ENCODE measurements at regions not wholly inside any gene's neighbourhood (a gene's known extent, or its start where the extent isn't known, plus 50 kb on each side); places are given as distances from the start of the nearest gene placed in this dataset.

DNA sequence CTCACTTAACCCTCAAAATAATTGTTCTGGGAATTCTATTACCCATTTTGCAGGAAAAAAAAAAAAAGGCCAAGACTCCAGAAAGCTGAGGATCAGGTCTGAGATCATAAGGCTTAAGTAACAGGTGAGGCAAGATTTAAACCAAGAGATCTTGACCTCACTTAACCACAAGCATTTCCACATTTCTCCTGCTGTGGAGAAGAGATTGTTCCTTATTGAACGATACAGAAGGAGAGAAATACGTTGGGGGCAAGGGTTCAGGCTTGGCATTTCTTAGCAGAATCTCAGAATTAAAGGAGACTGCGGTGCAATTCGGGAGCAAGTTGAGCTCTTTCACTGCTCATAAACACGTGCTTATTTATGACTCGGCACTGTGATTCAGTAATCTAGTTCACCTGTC is 885.3 kb upstream of the TMEM132C start:
- TF ChIP-seq, protein P1, sequence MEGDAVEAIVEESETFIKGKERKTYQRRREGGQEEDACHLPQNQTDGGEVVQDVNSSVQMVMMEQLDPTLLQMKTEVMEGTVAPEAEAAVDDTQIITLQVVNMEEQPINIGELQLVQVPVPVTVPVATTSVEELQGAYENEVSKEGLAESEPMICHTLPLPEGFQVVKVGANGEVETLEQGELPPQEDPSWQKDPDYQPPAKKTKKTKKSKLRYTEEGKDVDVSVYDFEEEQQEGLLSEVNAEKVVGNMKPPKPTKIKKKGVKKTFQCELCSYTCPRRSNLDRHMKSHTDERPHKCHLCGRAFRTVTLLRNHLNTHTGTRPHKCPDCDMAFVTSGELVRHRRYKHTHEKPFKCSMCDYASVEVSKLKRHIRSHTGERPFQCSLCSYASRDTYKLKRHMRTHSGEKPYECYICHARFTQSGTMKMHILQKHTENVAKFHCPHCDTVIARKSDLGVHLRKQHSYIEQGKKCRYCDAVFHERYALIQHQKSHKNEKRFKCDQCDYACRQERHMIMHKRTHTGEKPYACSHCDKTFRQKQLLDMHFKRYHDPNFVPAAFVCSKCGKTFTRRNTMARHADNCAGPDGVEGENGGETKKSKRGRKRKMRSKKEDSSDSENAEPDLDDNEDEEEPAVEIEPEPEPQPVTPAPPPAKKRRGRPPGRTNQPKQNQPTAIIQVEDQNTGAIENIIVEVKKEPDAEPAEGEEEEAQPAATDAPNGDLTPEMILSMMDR (IDR thresholded peaks at IDR 0.05) = no peak
- TF ChIP-seq EZH2phosphoT487 (IDR thresholded peaks at IDR 0.05) (no peak), EZH2 (IDR thresholded peaks at IDR 0.05) (no peak)
